GM12878 (cell line): ENCODE measurements at regions not wholly inside any gene's neighbourhood (a gene's known extent, or its start where the extent isn't known, plus 50 kb on each side); places are given as distances from the start of the nearest gene placed in this dataset.

Experiments used
- ATAC-seq: fragments of 200-7000 bp; cut with Tn5 transposase; 3 replicates; pipeline ENCODE4 v1.9.1; 2020; ENCODE audit warnings: mild to moderate bottlenecking, moderate library complexity
- BruUV-seq: library from RNA; stranded (reverse); fragments of 400-500 nt; replicated peaks from 2 replicates; lab custom pipeline; 2021; lab: Mats Ljungman, UMichigan
- CTCF ChIA-PET: fragments of 300-600 bp; sonication (Branson Sonifier 250); formaldehyde crosslinking; extraction: SDS; loops from one replicate; lab custom pipeline; 2021; ENCODE audit warnings: inconsistent platforms; lab: Yijun Ruan, JAX
- POLR2A ChIA-PET: fragments of 350-600 bp; formaldehyde crosslinking; extraction: SDS; loops from one replicate; lab custom pipeline; 2021; ENCODE audit warnings: inconsistent platforms; lab: Charles Lee
- RAD21 ChIA-PET: fragments of 300-600 bp; sonication (Branson Sonifier 250); formaldehyde crosslinking; loops from one replicate; lab custom pipeline; 2023; ENCODE audit warnings: antibody characterized with exemption; ENCODE audit not compliant: unreplicated experiment; lab: Charles Lee
- SMC1A ChIA-PET: fragments of 300-600 bp; sonication (Branson Sonifier 250); formaldehyde crosslinking; loops from one replicate; lab custom pipeline; 2023; ENCODE audit not compliant: unreplicated experiment, uncharacterized antibody; lab: Charles Lee
- DNase-seq: peaks from one replicate; pipeline ENCODE4 v3.0.0-alpha.2; 2011; ENCODE audit warnings: low read depth, low spot score
- FAIRE-seq: peaks from 3 replicates; lab custom pipeline; 2011; peaks lifted over from hg19 to GRCh38; lab: Jason Lieb, UNC
- H2AFZ ChIP-seq: 2 replicates; pipeline ENCODE4 v1.6.0; 2011; ENCODE audit warnings: low read depth, low read length, control low read depth; ENCODE audit not compliant: control insufficient read depth
- H3K27ac ChIP-seq: 2 replicates; pipeline ENCODE4 v1.5.1; 2011; ENCODE audit warnings: control low read depth; ENCODE audit not compliant: control insufficient read depth, insufficient read depth
- H3K27me3 ChIP-seq, 2 experiments: replicated peaks in 1 of 2; 2 replicates each; pipeline versions ENCODE4 v1.6.0 to v1.6.1; 2011; ENCODE audit warnings: low read length in 1 of 2; ENCODE audit not compliant: control insufficient read depth in 2 of 2, insufficient read depth in 2 of 2
- H3K36me3 ChIP-seq, 2 experiments: 2 replicates each; pipeline ENCODE4 v1.5.1; 2011; ENCODE audit warnings: low read length in 1 of 2; ENCODE audit not compliant: control insufficient read depth in 2 of 2, insufficient read depth in 2 of 2
- H3K4me1 ChIP-seq: 2 replicates; pipeline ENCODE4 v1.6.1; 2011; ENCODE audit warnings: mild to moderate bottlenecking, low read length, moderate library complexity, mixed read lengths; ENCODE audit not compliant: control insufficient read depth, insufficient read depth
- H3K4me2 ChIP-seq: 2 replicates; pipeline ENCODE4 v1.6.0; 2011; ENCODE audit warnings: control low read depth; ENCODE audit not compliant: control insufficient read depth, insufficient read depth
- H3K4me3 ChIP-seq: fragments of 200-600 bp; sonication (generic); 2 replicates; pipeline ENCODE4 v1.5.1; 2016
- H3K79me2 ChIP-seq: 2 replicates; pipeline ENCODE4 v1.6.0; 2011; ENCODE audit warnings: low read length; ENCODE audit not compliant: control insufficient read depth, insufficient read depth
- H3K9ac ChIP-seq: 2 replicates; pipeline ENCODE4 v1.8.0; 2011; ENCODE audit warnings: low read length, control low read depth, mixed read lengths; ENCODE audit not compliant: control insufficient read depth, insufficient read depth
- H3K9me3 ChIP-seq: replicated peaks from 3 replicates; pipeline ENCODE4 v1.5.1; 2011; ENCODE audit warnings: mild to moderate bottlenecking, low read length; ENCODE audit not compliant: control insufficient read depth, insufficient read depth
- H4K20me1 ChIP-seq: 2 replicates; pipeline ENCODE4 v1.6.0; 2011; ENCODE audit not compliant: control insufficient read depth, insufficient read depth
- BCL11A ChIP-seq: IDR thresholded peaks from 2 replicates; pipeline ENCODE4 v1.6.1; 2011; ENCODE audit warnings: low read depth, low read length
- RAD51 ChIP-seq: fragments of 450-650 bp; IDR thresholded peaks from 2 replicates; pipeline ENCODE4 v1.6.1; 2016; ENCODE audit warnings: moderate library complexity, mild to moderate bottlenecking, inconsistent platforms
- ZBTB11 ChIP-seq: fragments of 450-650 bp; formaldehyde crosslinking; IDR thresholded peaks from 2 replicates; pipeline ENCODE4 v1.5.0; 2022; ENCODE audit warnings: mild to moderate bottlenecking, missing genetic modification characterization
- ZNF217 ChIP-seq: fragments of 450-650 bp; IDR thresholded peaks from 2 replicates; pipeline ENCODE4 v1.6.1; 2017; ENCODE audit warnings: antibody characterized with exemption, mild to moderate bottlenecking
- WGBS: methylation state at CpG from one replicate; pipeline ENCODE4 v1.1.6; 2016; ENCODE audit warnings: low lambda C conversion rate; ENCODE audit not compliant: insufficient replicate concordance, insufficient coverage; ENCODE audit errors: missing lambda C conversion rate; 5-methylcytosine and 5-hydroxymethylcytosine counted together
- in situ Hi-C: fragments of 300-500 bp; cut with MboI; formaldehyde crosslinking; loops from 9 replicates; pipeline ENCODE4 v1.14.3; 2018; ENCODE audit warnings: mixed read lengths
- intact Hi-C: fragments of 100-400 bp; cut with micrococcal nuclease; formaldehyde crosslinking; loops from one replicate; pipeline ENCODE4 v1.14.2; 2022; ENCODE audit not compliant: unreplicated experiment
- TF ChIP-seq, protein P1 (sequence below): fragments of 150-350 bp; IDR thresholded peaks from 2 replicates; pipeline ENCODE4 v1.6.1; 2016; ENCODE audit warnings: low read depth, low read length

GRCh38 chr15:97301166-97301565, 659.3 kb upstream of the ARRDC4 start:
- H3K4me1 ChIP-seq = no peaks in the 10 kb centered on the region
- no peak overlapping the region for H3K9ac ChIP-seq
- no peak for DNase-seq
- WGBS = 42% methylated on average over 3 of the region's 3 CpGs
- ChIA-PET RAD21 (no interaction called here), POLR2A (no interaction called here), CTCF (no interaction called here), SMC1A (no interaction called here)
- in situ Hi-C loops = no loop called here
- TF ChIP-seq, protein P1, sequence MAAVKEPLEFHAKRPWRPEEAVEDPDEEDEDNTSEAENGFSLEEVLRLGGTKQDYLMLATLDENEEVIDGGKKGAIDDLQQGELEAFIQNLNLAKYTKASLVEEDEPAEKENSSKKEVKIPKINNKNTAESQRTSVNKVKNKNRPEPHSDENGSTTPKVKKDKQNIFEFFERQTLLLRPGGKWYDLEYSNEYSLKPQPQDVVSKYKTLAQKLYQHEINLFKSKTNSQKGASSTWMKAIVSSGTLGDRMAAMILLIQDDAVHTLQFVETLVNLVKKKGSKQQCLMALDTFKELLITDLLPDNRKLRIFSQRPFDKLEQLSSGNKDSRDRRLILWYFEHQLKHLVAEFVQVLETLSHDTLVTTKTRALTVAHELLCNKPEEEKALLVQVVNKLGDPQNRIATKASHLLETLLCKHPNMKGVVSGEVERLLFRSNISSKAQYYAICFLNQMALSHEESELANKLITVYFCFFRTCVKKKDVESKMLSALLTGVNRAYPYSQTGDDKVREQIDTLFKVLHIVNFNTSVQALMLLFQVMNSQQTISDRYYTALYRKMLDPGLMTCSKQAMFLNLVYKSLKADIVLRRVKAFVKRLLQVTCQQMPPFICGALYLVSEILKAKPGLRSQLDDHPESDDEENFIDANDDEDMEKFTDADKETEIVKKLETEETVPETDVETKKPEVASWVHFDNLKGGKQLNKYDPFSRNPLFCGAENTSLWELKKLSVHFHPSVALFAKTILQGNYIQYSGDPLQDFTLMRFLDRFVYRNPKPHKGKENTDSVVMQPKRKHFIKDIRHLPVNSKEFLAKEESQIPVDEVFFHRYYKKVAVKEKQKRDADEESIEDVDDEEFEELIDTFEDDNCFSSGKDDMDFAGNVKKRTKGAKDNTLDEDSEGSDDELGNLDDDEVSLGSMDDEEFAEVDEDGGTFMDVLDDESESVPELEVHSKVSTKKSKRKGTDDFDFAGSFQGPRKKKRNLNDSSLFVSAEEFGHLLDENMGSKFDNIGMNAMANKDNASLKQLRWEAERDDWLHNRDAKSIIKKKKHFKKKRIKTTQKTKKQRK = no peak
- no peak for TF ChIP-seq BCL11A
- no peak for TF ChIP-seq ZBTB11
- no peak for TF ChIP-seq RAD51
- TF ChIP-seq ZNF217 = no peak
- H3K4me3 ChIP-seq = no peak overlapping the region
- no peak for ATAC-seq
- no peaks in the 10 kb centered on the region for H4K20me1 ChIP-seq
- intact Hi-C loops = no loop called here
- BruUV-seq = no TSS peak
- H3K36me3 ChIP-seq = no peaks in the 10 kb centered on the region
- H3K79me2 ChIP-seq = no peaks in the 10 kb centered on the region
- no peaks in the 10 kb centered on the region for H3K9me3 ChIP-seq
- no peak overlapping the region for H3K4me2 ChIP-seq
- no peaks in the 10 kb centered on the region for H3K27me3 ChIP-seq
- H2AFZ ChIP-seq = no peak overlapping the region
- FAIRE-seq = no peak
- H3K27ac ChIP-seq = no peak overlapping the region
